Testis (tissue), 2 donors: ENCODE measurements at regions not wholly inside any gene's neighbourhood (a gene's known extent, or its start where the extent isn't known, plus 50 kb on each side); places are given as distances from the start of the nearest gene placed in this dataset.
"Not testable (repeated sequence)": the region's sequence is repeated elsewhere in the genome, so short reads cannot be mapped to it uniquely, and the experiment has no call there.

Experiments
- DNase-seq: peaks from one replicate; pipeline ENCODE4 v3.0.0-alpha.2; 2019
- H3K27ac ChIP-seq, 2 donors: fragments of 200-600 bp; sonication (generic); one replicate each; pipeline ENCODE4 v1.5.1; 2019
- H3K27me3 ChIP-seq: fragments of 200-600 bp; sonication (generic); one replicate; pipeline ENCODE4 v1.5.1; 2019
- H3K36me3 ChIP-seq: fragments of 200-600 bp; sonication (generic); one replicate; pipeline ENCODE4 v1.5.1; 2017; ENCODE audit warnings: low read depth; ENCODE audit errors: missing control alignments
- H3K4me1 ChIP-seq: fragments of 200-600 bp; sonication (generic); one replicate; pipeline ENCODE4 v1.5.1; 2019
- H3K4me3 ChIP-seq, 2 donors: fragments of 200-600 bp; sonication (generic); one replicate each; pipeline ENCODE4 v1.5.1; 2017 to 2019
- H3K9me3 ChIP-seq: fragments of 200-600 bp; sonication (generic); one replicate; pipeline ENCODE4 v1.5.1; 2017
- CTCF ChIP-seq, 3 experiments: fragments of 450-650 bp in 2 of 3; fragments of 200-600 bp in 1 of 3; sonication (generic) in 1 of 3; IDR thresholded peaks; one replicate each; pipeline ENCODE4 v1.5.1; 2016 to 2019; ENCODE audit warnings: antibody characterized with exemption in 3 of 3, mild to moderate bottlenecking in 2 of 3, moderate library complexity in 1 of 3
- POLR2A ChIP-seq: fragments of 450-650 bp; IDR thresholded peaks from one replicate; pipeline ENCODE4 v1.6.1; 2017; ENCODE audit warnings: antibody characterized with exemption, mild to moderate bottlenecking, moderate library complexity
- WGBS, 2 donors: methylation state at CpG; one replicate each; pipeline ENCODE4 v1.1.5; 2018; 5-methylcytosine and 5-hydroxymethylcytosine counted together
- intact Hi-C: fragments of 100-400 bp; cut with DNase I; formaldehyde crosslinking; loops from one replicate; pipeline ENCODE4 v1.15.1; 2023; ENCODE audit warnings: low total_unique reads

DNA sequence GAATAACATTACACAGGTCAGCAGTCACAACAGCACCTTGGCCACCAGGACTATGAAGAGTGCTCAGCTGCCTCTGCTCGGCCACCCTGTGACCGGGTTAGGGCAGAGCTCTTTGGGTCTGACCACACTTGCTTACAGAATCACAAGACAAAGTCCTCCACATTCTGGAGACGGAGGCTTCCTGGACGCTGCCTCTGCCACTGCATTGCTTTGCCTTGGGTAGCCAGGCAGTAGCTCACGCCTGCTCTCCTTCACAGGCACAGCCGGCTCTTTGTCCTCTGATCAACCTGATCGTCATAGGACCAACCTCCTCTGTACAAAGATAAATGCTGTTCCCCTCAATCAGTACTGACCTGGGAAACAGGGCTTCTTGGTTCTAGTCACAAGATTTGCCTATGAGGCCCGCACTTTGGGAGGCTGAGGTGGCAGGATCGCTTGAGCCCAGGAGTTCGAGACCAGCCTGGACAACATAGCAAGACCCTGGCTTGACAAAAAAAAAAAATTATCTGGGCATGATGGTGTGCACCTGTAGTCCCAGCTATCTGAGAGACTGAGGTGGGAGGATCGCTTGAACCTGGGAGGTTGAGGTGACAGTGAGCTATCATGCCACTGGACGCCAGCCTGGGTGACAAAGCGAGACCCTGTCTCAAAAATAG, 128.4 kb upstream of the IER5L start:
- no peaks in the 10 kb centered on the region for H3K27me3 ChIP-seq
- H3K4me3 ChIP-seq, result no peak overlapping the region
- H3K9me3 ChIP-seq, result no peaks in the 10 kb centered on the region
- intact Hi-C loops, result no loop called here
- H3K36me3 ChIP-seq, result no peaks in the 10 kb centered on the region
- no peak for DNase-seq
- WGBS, 2 donors, result 88 to 89% methylated on average over 13 of the region's 13 CpGs
- no peak for TF ChIP-seq POLR2A
- no peak for TF ChIP-seq CTCF (IDR thresholded peaks at IDR 0.05)
- H3K4me1 ChIP-seq, result no peaks in the 10 kb centered on the region
- no peak overlapping the region for H3K27ac ChIP-seq

GRCh38 chr9:129305246-129305645, 127.2 kb upstream of the IER5L start:
- Histone ChIP-seq H3K36me3 (no peaks in the 10 kb centered on the region), H3K4me3 (no peak overlapping the region), H3K9me3 (no peaks in the 10 kb centered on the region), H3K4me1 (no peaks in the 10 kb centered on the region), H3K27ac (no peak overlapping the region), H3K27me3 (no peaks in the 10 kb centered on the region)
- 78 to 89% methylated on average over 7 to 8 of the region's 8 CpGs for WGBS, 2 donors
- intact Hi-C loops, result no loop called here
- no peak for DNase-seq
- TF ChIP-seq CTCF (IDR thresholded peaks at IDR 0.05) (no peak), POLR2A (no peak)

GRCh38 chr9:129301941-129302340, 123.9 kb upstream of the IER5L start:
- Histone ChIP-seq H3K4me3 (no peak overlapping the region), H3K4me1 (no peaks in the 10 kb centered on the region), H3K27me3 (no peaks in the 10 kb centered on the region), H3K9me3 (no peaks in the 10 kb centered on the region), H3K27ac (no peak overlapping the region), H3K36me3 (no peaks in the 10 kb centered on the region)
- WGBS, 2 donors, result 86 to 92% methylated on average over 4 of the region's 4 CpGs
- DNase-seq, result no peak
- TF ChIP-seq CTCF (IDR thresholded peaks at IDR 0.05) (no peak), POLR2A (no peak)
- intact Hi-C loops, result no loop called here

GRCh38 chr9:129296195-129296594, 118.1 kb upstream of the IER5L start:
- H3K4me1 ChIP-seq, H3K9me3 ChIP-seq, H3K36me3 ChIP-seq, H3K27me3 ChIP-seq, DNase-seq, intact Hi-C loops, H3K27ac ChIP-seq, H3K4me3 ChIP-seq: not testable (repeated sequence)
- 88 to 91% methylated on average over 3 of the region's 3 CpGs for WGBS, 2 donors

GRCh38 chr9:129291041-129291501, 113.0 kb upstream of the IER5L start:
- no peaks in the 10 kb centered on the region for H3K4me1 ChIP-seq
- intact Hi-C loops, result no loop called here
- no peak overlapping the region for H3K4me3 ChIP-seq
- DNase-seq, result no peak
- no peaks in the 10 kb centered on the region for H3K9me3 ChIP-seq
- TF ChIP-seq CTCF (IDR thresholded peaks at IDR 0.05) (no peak), POLR2A (no peak)
- H3K27ac ChIP-seq, result no peak overlapping the region
- H3K36me3 ChIP-seq, result no peaks in the 10 kb centered on the region
- WGBS, 2 donors, result 88 to 89% methylated on average over 3 to 11 of the region's 11 CpGs
- H3K27me3 ChIP-seq, result no peaks in the 10 kb centered on the region
